Mammary epithelial cell (primary cell): ENCODE measurements at regions not wholly inside any gene's neighbourhood (a gene's known extent, or its start where the extent isn't known, plus 50 kb on each side); places are given as distances from the start of the nearest gene placed in this dataset.
"Not testable (repeated sequence)": the region's sequence is repeated elsewhere in the genome, so short reads cannot be mapped to it uniquely, and the experiment has no call there.

Experiments
- CTCF ChIP-seq, 2 donors: IDR thresholded peaks in 1 of 2; conservative IDR thresholded peaks in 1 of 2; 2 replicates each; pipeline ENCODE4 v1.5.1; 2011 to 2012; ENCODE audit warnings: inconsistent platforms in 2 of 2, low read length in 2 of 2, mild to moderate bottlenecking in 2 of 2, control low read depth in 1 of 2, low read depth in 1 of 2; ENCODE audit not compliant: insufficient read depth in 1 of 2; ENCODE audit errors: extremely low read depth in 1 of 2
- EZH2 ChIP-seq: IDR thresholded peaks from 2 replicates; pipeline ENCODE4 v1.6.1; 2012; ENCODE audit warnings: low read length, inconsistent platforms, borderline replicate concordance

GRCh38 chr16:29227751-29228663, 178.5 kb downstream of the NPIPB11 start:
- peak; percentile 26 to 61 for TF ChIP-seq CTCF (conservative IDR thresholded peaks at IDR 0.05 in 1 of 2, IDR thresholded peaks at IDR 0.05 in 1 of 2; ENCODE audit: extremely low read depth in 1 of 2, insufficient read depth in 1 of 2, low read depth in 1 of 2, low read length in 2 of 2)
- TF ChIP-seq EZH2, result not testable (repeated sequence)
